ENCODE measurements at regions not wholly inside any gene's neighbourhood (a gene's known extent, or its start where the extent isn't known, plus 50 kb on each side); places are given as distances from the start of the nearest gene placed in this dataset.

GRCh38 chr15:35717721-35718120 lies 171.8 kb upstream of the DPH6 start (continued):
- TF ChIP-seq ZBTB33 (IDR thresholded peaks at IDR 0.05; ENCODE audit: extremely low read depth, insufficient replicate concordance, low read length) (no peak), EZH2 (IDR thresholded peaks at IDR 0.05) (no peak), RAD21 (IDR thresholded peaks at IDR 0.05; ENCODE audit: low read depth) (no peak)

GRCh38 chr15:35720019-35720418 lies 174.1 kb upstream of the DPH6 start:
- no peak overlapping the region for H3K4me3 ChIP-seq (replicated peaks in 1 of 2; ENCODE audit: low read depth in 1 of 2, low read length in 2 of 2)
- H3K4me2 ChIP-seq (ENCODE audit: low read length) = no peak overlapping the region
- H3K9me2 ChIP-seq (ENCODE audit: insufficient read depth) = no peaks in the 10 kb centered on the region
- H3K9me3 ChIP-seq (ENCODE audit: control insufficient read depth in 1 of 2, insufficient read depth in 1 of 2, low read depth in 1 of 2, low read length in 2 of 2) = no peaks in the 10 kb centered on the region
- peaks cover 0 to 15% of the 10 kb centered on the region in 2 experiments; a peak in 1 of 4 replicates for H3K4me1 ChIP-seq (ENCODE audit: control insufficient read depth in 1 of 2, insufficient read depth in 2 of 2, low read length in 2 of 2)
- H3K79me2 ChIP-seq (ENCODE audit: insufficient read depth, low read length) = no peaks in the 10 kb centered on the region
- no peaks in the 10 kb centered on the region for H3K36me3 ChIP-seq (ENCODE audit: control insufficient read depth in 1 of 2, insufficient read depth in 2 of 2, low read length in 2 of 2)
- H3K27me3 ChIP-seq (ENCODE audit: insufficient read depth, low read length) = no peaks in the 10 kb centered on the region
- intact Hi-C loops (cut with micrococcal nuclease) = no loop called here
- no TSS peak for BruUV-seq (replicated peaks)
- ChIA-PET CTCF (interaction anchor here (1.7 kb wide), 1 partner anchor 31 kb away, joined by 5 read pairs; no protein-coding TSS in a partner anchor), POLR2A (no interaction called here), RAD21 (ENCODE audit: low non-redundant PET in 1 of 2, low total read pairs in 2 of 2, uncharacterized antibody in 2 of 2, unreplicated experiment in 2 of 2) (no interaction called here)
- H3K9ac ChIP-seq (ENCODE audit: low read length) = no peak overlapping the region
- no peaks in the 10 kb centered on the region for H4K20me1 ChIP-seq (ENCODE audit: insufficient read depth)
- H3K27ac ChIP-seq (ENCODE audit: low read depth, low read length) = no peak overlapping the region
- no peak for DNase-seq (ENCODE audit: low read depth, low spot score)
- no peak for TF ChIP-seq CEBPB (IDR thresholded peaks at IDR 0.05; ENCODE audit: low read depth)
- TF ChIP-seq ATF3 (IDR thresholded peaks at IDR 0.05) = no peak
- TF ChIP-seq ZBTB33 (IDR thresholded peaks at IDR 0.05; ENCODE audit: extremely low read depth, insufficient replicate concordance, low read length) = no peak
- no peak for TF ChIP-seq FOSL1 (IDR thresholded peaks at IDR 0.05; ENCODE audit: low read depth)
- no peak for TF ChIP-seq ZFX (IDR thresholded peaks at IDR 0.05)
- no peak for TF ChIP-seq TCF7L2 (IDR thresholded peaks at IDR 0.05; ENCODE audit: borderline replicate concordance, extremely low read depth, insufficient read depth, insufficient read length)
- TF ChIP-seq POLR2A (IDR thresholded peaks at IDR 0.05; ENCODE audit: borderline replicate concordance, extremely low read depth, insufficient read depth, insufficient read length) = no peak
- no peak for TF ChIP-seq CTCF (IDR thresholded peaks at IDR 0.05 in 2 of 3, conservative IDR thresholded peaks at IDR 0.05 in 1 of 3; ENCODE audit: borderline replicate concordance in 1 of 3, insufficient read depth in 1 of 3, low read depth in 2 of 3, low read length in 2 of 3)
- TF ChIP-seq MAX (IDR thresholded peaks at IDR 0.05) = no peak
- no peak for TF ChIP-seq POLR2AphosphoS5 (IDR thresholded peaks at IDR 0.05; ENCODE audit: low read depth, low read length)
- TF ChIP-seq SRF (IDR thresholded peaks at IDR 0.05; ENCODE audit: low read depth) = no peak
- no peak overlapping the region for H2AFZ ChIP-seq (ENCODE audit: low read depth, low read length, poor library complexity, severe bottlenecking)
- no peak for ATAC-seq

Data from HCT116 (cell line).